ENCODE measurements at regions not wholly inside any gene's neighbourhood (a gene's known extent, or its start where the extent isn't known, plus 50 kb on each side); places are given as distances from the start of the nearest gene placed in this dataset.

DNA sequence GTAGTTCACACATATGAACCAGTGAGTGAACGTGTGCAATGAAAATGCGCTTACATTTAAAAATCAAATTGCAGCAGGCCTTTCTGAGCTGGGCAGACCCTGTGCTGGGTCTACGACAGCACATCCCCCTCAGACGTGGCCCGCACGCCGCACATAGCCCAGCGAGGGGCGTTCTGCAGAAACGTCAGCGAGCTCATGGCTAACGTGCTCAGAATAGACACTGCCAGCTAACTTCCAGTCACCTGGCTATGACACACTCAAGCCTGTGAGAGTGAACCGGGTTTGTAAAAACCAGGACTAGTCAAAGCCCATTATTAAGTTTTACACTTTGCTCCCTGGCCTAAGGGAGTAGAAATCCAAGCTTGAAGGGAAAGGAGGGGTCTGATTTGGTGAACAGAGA, 108.1 kb upstream of the INSIG1 start:
- H3K36me3 ChIP-seq: no peaks in the 10 kb centered on the region
- H3K4me1 ChIP-seq: peaks cover 0 to 8% (median 2%) of the 10 kb centered on the region in 4 donors
- peaks cover 6 to 24% (median 20%) of the 10 kb centered on the region in 4 donors for H3K9me3 ChIP-seq
- H3K27me3 ChIP-seq: peaks cover 0 to 44% (median 0%) of the 10 kb centered on the region in 3 donors
- 62 to 81% (median 78%) methylated on average over 12 to 13 of the region's 13 CpGs for WGBS, 5 donors
- DNase-seq: no peak
- intact Hi-C loops (cut with DNase I; ENCODE audit: low total_unique reads): loop anchor here (5.0 kb wide), 1 partner anchor 153 kb away; no protein-coding TSS in a partner anchor
- TF ChIP-seq, protein P1, sequence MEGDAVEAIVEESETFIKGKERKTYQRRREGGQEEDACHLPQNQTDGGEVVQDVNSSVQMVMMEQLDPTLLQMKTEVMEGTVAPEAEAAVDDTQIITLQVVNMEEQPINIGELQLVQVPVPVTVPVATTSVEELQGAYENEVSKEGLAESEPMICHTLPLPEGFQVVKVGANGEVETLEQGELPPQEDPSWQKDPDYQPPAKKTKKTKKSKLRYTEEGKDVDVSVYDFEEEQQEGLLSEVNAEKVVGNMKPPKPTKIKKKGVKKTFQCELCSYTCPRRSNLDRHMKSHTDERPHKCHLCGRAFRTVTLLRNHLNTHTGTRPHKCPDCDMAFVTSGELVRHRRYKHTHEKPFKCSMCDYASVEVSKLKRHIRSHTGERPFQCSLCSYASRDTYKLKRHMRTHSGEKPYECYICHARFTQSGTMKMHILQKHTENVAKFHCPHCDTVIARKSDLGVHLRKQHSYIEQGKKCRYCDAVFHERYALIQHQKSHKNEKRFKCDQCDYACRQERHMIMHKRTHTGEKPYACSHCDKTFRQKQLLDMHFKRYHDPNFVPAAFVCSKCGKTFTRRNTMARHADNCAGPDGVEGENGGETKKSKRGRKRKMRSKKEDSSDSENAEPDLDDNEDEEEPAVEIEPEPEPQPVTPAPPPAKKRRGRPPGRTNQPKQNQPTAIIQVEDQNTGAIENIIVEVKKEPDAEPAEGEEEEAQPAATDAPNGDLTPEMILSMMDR (IDR thresholded peaks at IDR 0.05): no peak
- TF ChIP-seq POLR2A (IDR thresholded peaks at IDR 0.05): no peak
- H3K4me3 ChIP-seq: no peak overlapping the region
- peak overlapping the region in 1 of 5 donors; percentile 12 for H3K27ac ChIP-seq

DNA sequence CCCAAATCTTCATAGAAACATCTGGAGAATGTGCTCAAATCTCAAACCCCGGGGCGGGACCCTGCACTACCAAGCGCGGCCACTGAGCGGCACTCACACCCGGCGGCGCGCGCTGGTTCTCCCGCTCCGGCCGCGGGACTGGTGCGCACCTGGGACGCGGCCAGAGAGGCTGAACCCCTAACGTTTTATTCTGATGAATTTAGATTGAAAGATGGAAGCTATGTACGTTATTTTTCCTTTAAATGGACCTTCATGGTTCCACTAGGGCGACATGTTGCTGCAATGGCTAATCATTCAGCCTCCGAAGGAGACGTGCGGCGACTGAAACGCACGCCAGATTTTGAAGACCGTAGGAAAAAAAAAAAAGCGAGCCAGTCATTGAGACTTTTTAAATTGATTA, 107.0 kb upstream of the INSIG1 start:
- Histone ChIP-seq H3K9me3 (peaks cover 0 to 18% (median 12%) of the 10 kb centered on the region in 4 donors), H3K27me3 (peaks cover 0 to 50% (median 0%) of the 10 kb centered on the region in 3 donors), H3K4me1 (peaks cover 0 to 8% (median 2%) of the 10 kb centered on the region in 4 donors), H3K27ac (no peak overlapping the region), H3K4me3 (no peak overlapping the region), H3K36me3 (no peaks in the 10 kb centered on the region)
- DNase-seq: peak; percentile 71 to 72
- TF ChIP-seq, protein P1 (IDR thresholded peaks at IDR 0.05): peak in 5 of 7 experiments; percentile 80 to 96 (median 88)
- TF ChIP-seq EP300 (IDR thresholded peaks at IDR 0.05): no peak
- intact Hi-C loops (cut with DNase I; ENCODE audit: low total_unique reads): no loop called here
- WGBS, 5 donors: 14 to 20% (median 17%) methylated on average over 28 of the region's 28 CpGs

DNA sequence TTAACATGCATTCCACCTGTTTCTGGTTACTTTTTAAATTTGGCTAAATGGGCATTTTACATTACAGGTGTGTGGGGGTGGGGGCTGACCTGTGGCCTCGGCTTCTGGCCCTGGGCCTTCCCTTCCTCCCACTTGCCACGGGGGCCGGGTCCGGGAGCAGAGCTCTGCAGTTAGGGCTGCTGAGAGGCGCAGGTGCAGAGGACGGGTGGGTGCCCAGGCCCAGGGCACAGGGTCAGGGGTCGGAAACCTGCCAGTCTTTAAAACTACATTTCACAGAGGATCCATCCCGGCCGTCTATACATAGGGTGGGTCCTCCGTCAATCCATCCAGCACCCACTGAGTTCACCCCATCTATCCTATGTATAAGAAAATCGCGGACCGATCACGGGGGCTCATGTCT, 106.5 kb upstream of the INSIG1 start:
- Histone ChIP-seq H3K27ac (no peak overlapping the region), H3K27me3 (peaks cover 0 to 50% (median 0%) of the 10 kb centered on the region in 3 donors), H3K9me3 (peaks cover 0 to 18% (median 12%) of the 10 kb centered on the region in 4 donors), H3K36me3 (no peaks in the 10 kb centered on the region), H3K4me3 (no peak overlapping the region), H3K4me1 (peaks cover 0 to 8% (median 2%) of the 10 kb centered on the region in 4 donors)
- intact Hi-C loops (cut with DNase I; ENCODE audit: low total_unique reads): no loop called here
- WGBS, 5 donors: 68 to 79% (median 76%) methylated on average over 14 of the region's 14 CpGs
- no peak for DNase-seq
- TF ChIP-seq POLR2A (IDR thresholded peaks at IDR 0.05) (no peak), POLR2AphosphoS5 (IDR thresholded peaks at IDR 0.05) (no peak), EP300 (IDR thresholded peaks at IDR 0.05) (no peak)
- TF ChIP-seq, protein P1 (IDR thresholded peaks at IDR 0.05): no peak

DNA sequence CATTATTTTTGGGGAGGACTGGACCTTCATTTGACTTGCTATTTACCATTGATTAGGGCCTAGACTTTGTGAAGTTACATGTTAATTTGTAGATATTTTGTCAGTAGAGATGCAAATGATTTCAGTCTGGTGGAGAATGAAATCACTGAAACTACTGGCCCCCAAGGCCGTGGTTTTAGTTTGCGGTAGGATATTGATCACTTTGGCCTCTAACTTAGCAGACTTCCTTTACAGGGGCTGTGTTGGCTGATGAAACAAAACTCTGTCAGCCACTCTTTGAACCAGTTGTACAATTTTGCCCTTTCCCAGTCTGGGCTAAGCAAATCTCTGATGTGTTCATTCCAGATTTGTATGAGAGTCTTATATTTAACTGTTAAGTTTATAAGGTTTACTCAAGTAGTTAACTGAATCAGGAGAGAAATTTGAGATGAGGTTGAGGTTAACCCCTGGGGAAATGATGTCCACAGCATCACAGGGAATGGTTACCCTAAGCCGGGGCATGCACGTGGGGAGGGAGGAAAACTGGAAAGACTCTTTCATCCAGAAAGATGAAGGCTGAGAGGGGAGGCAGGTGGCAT, 105.7 kb upstream of the INSIG1 start:
- peaks cover 0 to 19% (median 17%) of the 10 kb centered on the region in 4 donors for H3K9me3 ChIP-seq
- no peak for DNase-seq
- H3K27me3 ChIP-seq: peaks cover 0 to 51% (median 0%) of the 10 kb centered on the region in 3 donors
- intact Hi-C loops (cut with DNase I; ENCODE audit: low total_unique reads): no loop called here
- H3K36me3 ChIP-seq: no peaks in the 10 kb centered on the region
- 70 to 94% (median 79%) methylated on average over 4 of the region's 4 CpGs for WGBS, 5 donors
- no peak overlapping the region for H3K27ac ChIP-seq
- TF ChIP-seq POLR2AphosphoS5 (IDR thresholded peaks at IDR 0.05): no peak
- TF ChIP-seq, protein P1 (IDR thresholded peaks at IDR 0.05): no peak
- TF ChIP-seq EP300 (IDR thresholded peaks at IDR 0.05): no peak
- no peak for TF ChIP-seq POLR2A (IDR thresholded peaks at IDR 0.05)
- no peak overlapping the region for H3K4me3 ChIP-seq
- H3K4me1 ChIP-seq: peaks cover 0 to 8% (median 2%) of the 10 kb centered on the region in 4 donors
